ENCODE measurements at regions not wholly inside any gene's neighbourhood (a gene's known extent, or its start where the extent isn't known, plus 50 kb on each side); places are given as distances from the start of the nearest gene placed in this dataset.

DNA sequence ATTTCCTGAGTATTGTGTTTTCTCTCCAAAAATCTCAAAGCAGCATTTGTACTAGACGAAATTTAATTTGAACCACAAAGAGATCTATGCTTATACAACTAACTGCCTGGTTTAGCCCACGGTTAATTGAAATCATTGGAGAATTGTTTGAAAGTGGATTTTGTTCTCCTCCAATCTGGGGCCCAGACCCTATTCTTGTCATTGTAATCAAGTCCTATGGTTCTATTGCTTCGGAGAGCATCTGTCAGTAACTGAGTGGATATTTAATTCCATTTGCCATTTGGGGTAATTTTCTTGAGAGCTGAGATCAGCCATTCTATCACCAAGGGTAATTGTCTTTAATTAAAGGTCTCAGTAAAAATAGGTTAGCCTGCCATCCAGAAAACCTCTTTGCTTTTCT is 117.0 kb upstream of the KCNG1 start:
- DNase-seq (ENCODE audit: low spot score): no peak
- TF ChIP-seq CTCF (IDR thresholded peaks at IDR 0.05; ENCODE audit: extremely low read depth, missing control alignments): no peak

GRCh38 chr20:51138576-51138975 is 115.7 kb upstream of the KCNG1 start:
- no peak for TF ChIP-seq CTCF (IDR thresholded peaks at IDR 0.05; ENCODE audit: extremely low read depth, missing control alignments)
- DNase-seq (ENCODE audit: low spot score): no peak

DNA sequence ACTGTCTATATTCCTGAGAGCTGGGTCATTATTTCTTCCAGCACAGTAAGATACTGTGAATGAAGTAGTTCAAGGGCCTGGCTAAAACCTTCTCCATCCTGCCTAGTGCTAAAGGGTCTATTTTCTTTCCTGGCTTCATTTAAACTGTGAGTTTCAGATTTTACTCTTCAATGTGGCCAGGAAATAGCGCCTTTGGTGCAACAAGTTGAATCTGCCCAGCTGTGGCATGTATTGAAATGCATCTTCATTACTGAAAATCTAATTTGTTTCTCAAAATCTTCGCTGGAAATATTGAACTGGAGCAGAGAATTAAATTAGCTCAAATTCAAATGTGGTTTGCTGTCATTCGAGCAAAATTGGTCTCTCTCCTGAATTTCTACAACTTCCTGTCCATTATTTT is 114.6 kb upstream of the KCNG1 start:
- DNase-seq (ENCODE audit: low spot score): no peak
- TF ChIP-seq CTCF (IDR thresholded peaks at IDR 0.05; ENCODE audit: extremely low read depth, missing control alignments): no peak

GRCh38 chr20:51135926-51136715 is 113.2 kb upstream of the KCNG1 start:
- no peak for TF ChIP-seq CTCF (IDR thresholded peaks at IDR 0.05; ENCODE audit: extremely low read depth, missing control alignments)
- DNase-seq (ENCODE audit: low spot score): no peak

- DNase-seq (ENCODE audit: low spot score): no peak
- TF ChIP-seq CTCF (IDR thresholded peaks at IDR 0.05; ENCODE audit: extremely low read depth, missing control alignments): no peak
Measured at GRCh38 chr20:51134405-51134804, 111.5 kb upstream of the KCNG1 start.

DNA sequence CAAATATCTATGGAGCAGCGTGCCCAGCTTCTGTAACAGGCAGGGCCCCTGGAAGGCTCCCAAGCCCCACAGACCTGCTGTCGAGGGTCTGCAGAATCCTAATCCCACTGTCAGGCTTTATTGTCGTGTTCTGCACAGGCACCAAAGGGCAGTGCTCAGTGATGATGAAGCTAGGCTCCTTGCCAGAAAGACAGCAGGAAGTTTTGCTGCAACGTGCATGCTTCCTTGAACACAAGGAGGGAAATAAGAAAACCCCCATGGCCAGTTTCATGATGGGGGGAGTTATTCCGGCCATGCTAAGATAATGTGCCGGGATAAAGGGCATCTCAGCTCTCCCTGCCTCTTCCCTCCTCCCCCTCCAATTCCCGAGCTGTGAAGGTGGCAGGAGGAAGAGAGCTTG is 109.4 kb upstream of the KCNG1 start:
- DNase-seq (ENCODE audit: low spot score): no peak
- no peak for TF ChIP-seq CTCF (IDR thresholded peaks at IDR 0.05; ENCODE audit: extremely low read depth, missing control alignments)

- no peak for DNase-seq (ENCODE audit: low spot score)
- no peak for TF ChIP-seq CTCF (IDR thresholded peaks at IDR 0.05; ENCODE audit: extremely low read depth, missing control alignments)
Measured at GRCh38 chr20:51131811-51132210, 108.9 kb upstream of the KCNG1 start.
